ENCODE measurements at regions not wholly inside any gene's neighbourhood (a gene's known extent, or its start where the extent isn't known, plus 50 kb on each side); places are given as distances from the start of the nearest gene placed in this dataset.
"Not testable (repeated sequence)": the region's sequence is repeated elsewhere in the genome, so short reads cannot be mapped to it uniquely, and the experiment has no call there.

DNA sequence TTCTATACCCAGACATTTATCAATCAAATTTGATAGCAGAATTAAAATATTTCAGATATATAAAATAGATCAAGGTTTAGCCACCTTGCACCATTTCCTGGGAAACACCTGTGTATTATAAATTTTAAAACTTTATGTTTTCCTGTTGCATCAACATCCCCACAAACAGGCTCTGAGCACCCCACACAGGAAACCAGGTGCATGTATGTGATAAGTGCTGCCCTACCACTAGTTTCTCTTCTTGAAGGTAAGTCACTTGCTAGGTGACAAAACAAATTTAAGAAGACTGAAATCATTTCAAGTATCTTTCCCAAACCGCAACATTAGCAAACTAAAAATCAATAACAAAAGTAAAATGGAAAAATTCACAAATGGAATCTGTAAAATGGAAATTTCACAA, 496.1 kb upstream of the CCDC54 start:
- no peak for DNase-seq (ENCODE audit: low read depth)

GRCh38 chr3:106882297-106882696, 494.9 kb upstream of the CCDC54 start:
- DNase-seq (ENCODE audit: low read depth) = no peak

DNA sequence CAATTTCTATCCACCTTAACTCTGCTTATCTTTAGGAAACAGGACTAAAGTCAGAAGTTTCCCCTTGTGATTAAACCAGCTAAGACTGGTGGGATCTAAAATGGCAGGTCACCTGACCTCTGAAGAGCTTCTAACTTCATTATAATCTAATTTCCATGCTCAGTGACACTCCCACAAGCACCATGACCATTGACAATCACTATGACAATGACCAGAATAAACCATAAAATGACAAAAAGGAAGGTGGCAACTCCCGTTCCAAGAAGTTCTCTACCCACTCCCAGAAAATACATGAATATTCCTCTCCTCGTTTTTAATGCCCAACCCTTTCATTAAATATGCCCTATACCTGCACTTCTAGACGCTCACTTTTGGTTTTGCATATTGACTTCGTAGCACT, 471.2 kb upstream of the CCDC54 start:
- DNase-seq (ENCODE audit: low read depth) = no peak

GRCh38 chr3:106908181-106908938, 468.9 kb upstream of the CCDC54 start:
- no peak for DNase-seq (ENCODE audit: low read depth)

DNA sequence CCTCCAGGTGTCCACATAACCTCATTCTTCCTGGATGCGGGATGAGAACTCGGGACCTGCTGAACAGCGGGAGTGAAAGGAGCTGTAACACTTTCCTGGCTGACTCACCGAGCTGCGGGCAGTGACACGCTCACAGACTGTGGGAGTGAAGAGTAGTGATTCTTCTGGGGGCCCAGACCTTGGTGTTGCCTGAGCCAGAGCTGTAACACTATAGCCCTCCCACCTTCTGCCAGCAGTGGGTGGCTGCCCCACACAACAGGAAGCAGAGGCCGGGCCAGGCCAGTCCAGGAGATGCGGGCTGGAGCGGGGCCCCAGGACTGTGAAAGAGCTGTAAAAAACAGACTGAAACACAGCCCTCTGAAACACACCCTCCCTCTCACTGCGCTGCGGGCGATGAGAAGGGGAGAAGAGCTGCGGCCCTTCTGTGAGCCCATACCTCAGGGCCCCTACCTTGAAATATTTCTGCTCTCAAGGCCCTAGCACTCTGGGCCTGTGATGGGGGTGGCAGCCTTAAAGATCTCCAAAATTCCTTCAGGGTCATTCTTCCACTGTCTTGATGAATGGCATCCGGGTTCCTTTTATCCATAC, 464.0 kb upstream of the CCDC54 start:
- no peak for DNase-seq (ENCODE audit: low read depth)

DNA sequence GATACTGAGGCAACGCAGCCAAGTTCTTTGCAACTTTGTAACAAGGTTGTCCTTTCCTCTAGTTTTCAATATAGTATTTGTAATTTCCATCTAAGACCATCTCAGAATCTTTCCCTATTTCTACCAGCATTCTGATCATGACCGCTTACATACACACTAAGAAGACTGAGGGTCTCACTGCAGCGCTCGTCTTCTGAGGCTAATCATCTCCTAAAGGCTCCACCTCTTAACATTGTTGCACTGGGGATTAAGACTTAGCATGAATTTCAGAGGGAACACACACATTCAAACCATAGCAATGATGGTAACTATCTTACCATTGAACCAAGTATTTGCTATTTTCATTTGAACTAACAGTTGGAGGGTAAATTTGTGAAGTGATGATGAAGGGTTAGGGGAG, 463.3 kb upstream of the CCDC54 start:
- no peak for DNase-seq (ENCODE audit: low read depth)

- DNase-seq (ENCODE audit: low read depth) = no peak
These were observed 456.6 kb upstream of the CCDC54 start for GRCh38 chr3:106920609-106921008.

GRCh38 chr3:106929081-106929480, 448.2 kb upstream of the CCDC54 start:
- no peak for DNase-seq (ENCODE audit: low read depth)

GRCh38 chr3:106930086-106930485, 447.2 kb upstream of the CCDC54 start:
- DNase-seq (ENCODE audit: low read depth) = no peak

DNA sequence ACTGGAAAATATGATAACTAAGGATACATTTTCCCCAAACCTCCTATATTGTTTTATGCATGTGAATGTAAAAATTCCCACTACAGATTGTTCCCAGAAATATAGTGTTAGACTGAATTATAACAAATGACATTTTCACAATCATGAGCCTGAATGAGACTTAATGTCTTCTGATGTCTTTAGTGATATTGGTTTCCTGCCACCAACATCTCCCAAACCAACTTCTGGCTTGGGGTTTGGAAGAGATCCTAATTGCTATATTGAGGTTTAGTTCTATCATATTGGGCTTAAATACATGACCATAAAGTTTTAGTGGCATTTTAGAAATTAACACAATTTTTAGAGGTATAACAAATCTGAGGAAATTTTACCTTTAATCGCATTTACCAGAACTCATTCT, 445.3 kb upstream of the CCDC54 start:
- no peak for DNase-seq (ENCODE audit: low read depth)

DNA sequence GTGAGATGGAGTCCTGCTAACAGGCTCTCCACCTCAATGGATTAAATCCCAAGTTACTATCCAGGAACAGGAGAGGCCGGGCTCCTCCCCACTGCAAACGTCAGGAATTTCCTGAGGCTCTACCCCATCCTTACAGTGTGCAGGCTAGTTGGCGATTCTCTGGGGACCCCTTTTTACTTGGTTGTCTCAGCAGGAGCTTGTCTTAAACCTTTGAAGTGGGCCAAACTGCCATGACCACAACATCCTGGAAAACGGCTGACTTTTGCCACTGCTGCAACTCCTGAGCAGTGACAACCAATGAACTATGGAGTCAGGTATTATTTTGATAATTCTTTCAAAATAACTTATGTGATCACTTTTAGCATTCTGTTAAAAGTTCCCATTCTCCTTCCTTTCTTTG, 440.9 kb upstream of the CCDC54 start:
- no peak for DNase-seq (ENCODE audit: low read depth)

DNA sequence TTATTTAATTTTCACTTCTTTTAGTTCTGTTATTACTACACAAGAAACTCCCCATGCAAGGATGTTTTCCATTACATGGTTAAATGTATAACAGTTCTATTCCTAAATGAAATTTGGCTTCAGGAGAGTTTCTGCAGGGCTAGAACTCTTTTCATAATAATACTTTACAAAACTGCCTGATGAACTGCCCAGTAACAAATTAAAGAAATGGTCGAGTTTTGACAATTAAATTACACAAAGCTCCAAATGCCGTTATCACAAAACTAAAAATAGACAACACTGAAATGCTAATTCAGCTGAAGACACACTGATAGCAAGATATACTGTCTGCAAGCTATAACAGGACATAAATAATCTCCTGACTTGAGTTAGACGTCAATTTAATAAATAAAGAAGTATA, 435.2 kb upstream of the CCDC54 start:
- no peak for DNase-seq (ENCODE audit: low read depth)

DNA sequence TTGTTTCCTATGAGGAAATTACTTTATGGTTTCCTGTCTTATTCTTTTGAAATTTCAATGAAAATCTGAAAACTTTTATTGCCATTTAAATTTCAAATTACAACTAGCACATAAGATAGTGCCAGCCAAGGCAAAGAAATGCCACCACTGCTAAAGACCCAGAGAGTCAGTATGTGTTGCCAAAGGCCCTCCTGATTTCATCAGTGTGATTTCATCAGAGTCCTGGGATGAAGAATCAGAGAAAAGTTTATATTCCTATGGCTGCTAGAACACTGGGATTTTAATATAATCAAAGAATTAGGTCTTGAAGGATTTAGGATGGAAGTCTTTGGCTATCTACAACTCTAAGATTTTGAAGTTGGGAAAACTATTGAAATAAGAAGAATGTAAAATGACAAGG, 434.2 kb upstream of the CCDC54 start:
- DNase-seq (ENCODE audit: low read depth) = no peak

- DNase-seq (ENCODE audit: low read depth) = no peak
These were observed 431.8 kb upstream of the CCDC54 start for GRCh38 chr3:106945435-106945834.

DNA sequence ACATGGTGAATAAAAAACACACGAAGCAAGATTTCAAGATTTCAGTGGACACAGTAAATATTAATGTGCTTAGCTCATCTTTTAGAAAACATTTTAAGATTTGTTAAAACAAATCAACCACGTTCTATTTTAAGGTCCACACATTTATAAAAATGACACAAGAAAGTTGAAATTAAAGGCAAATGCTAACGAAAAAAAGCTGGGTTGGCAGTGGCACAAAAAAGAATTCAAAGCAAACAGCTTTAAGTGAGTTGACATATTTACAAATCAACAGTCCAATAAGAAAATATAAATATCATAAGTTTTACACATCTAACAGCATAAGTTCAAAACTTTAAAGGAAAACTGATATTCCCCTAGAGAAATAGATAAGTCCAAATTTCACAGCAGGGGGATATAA, 430.4 kb upstream of the CCDC54 start:
- DNase-seq (ENCODE audit: low read depth) = no peak

DNA sequence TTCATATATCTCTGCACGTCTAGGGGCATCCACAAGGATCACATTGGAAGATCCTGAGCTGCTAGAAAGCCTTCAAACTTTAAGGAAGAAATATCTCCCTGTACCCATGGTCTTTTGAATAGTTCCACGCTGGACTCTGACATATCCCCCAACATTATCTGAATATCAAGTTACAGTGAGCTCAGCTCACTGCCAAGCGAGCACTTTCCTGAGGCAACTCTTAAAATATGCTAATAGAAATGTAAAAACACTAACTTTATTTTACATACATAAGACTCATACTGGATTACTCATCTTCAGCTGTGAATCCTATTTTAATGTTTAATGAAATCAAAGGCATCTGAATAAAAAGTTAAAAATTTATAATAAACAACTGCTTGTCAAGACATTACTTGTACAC, 420.2 kb upstream of the CCDC54 start:
- DNase-seq (ENCODE audit: low read depth) = no peak

DNA sequence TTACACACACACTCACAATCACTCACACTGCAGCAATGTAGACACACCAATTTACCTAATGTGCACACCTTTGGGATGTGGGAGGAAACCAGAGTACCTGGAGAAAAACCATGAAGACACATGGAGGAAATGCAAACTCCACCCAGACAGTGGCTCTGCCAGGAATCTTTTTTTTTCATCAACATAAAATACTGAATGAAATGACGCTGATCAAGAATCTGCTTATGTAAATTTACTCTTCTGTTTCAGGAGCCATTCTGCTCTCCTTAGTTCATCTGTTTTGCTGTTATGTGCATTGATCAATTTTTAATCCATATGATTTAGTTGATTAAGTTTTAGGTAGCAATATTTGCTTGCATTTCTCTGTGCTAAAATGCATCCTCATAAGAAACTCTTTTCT, 414.2 kb upstream of the CCDC54 start:
- no peak for DNase-seq (ENCODE audit: low read depth)

- DNase-seq (ENCODE audit: low read depth) = no peak
These were observed 413.8 kb upstream of the CCDC54 start for GRCh38 chr3:106963442-106963841.

- no peak for DNase-seq (ENCODE audit: low read depth)
These were observed 411.9 kb upstream of the CCDC54 start for GRCh38 chr3:106965307-106965706.

GRCh38 chr3:106969596-106969995, 407.6 kb upstream of the CCDC54 start:
- DNase-seq (ENCODE audit: low read depth) = no peak

- no peak for DNase-seq (ENCODE audit: low read depth)
These were observed 395.8 kb upstream of the CCDC54 start for GRCh38 chr3:106981392-106981791.

GRCh38 chr3:106985721-106986120, 391.5 kb upstream of the CCDC54 start:
- DNase-seq (ENCODE audit: low read depth) = no peak

DNA sequence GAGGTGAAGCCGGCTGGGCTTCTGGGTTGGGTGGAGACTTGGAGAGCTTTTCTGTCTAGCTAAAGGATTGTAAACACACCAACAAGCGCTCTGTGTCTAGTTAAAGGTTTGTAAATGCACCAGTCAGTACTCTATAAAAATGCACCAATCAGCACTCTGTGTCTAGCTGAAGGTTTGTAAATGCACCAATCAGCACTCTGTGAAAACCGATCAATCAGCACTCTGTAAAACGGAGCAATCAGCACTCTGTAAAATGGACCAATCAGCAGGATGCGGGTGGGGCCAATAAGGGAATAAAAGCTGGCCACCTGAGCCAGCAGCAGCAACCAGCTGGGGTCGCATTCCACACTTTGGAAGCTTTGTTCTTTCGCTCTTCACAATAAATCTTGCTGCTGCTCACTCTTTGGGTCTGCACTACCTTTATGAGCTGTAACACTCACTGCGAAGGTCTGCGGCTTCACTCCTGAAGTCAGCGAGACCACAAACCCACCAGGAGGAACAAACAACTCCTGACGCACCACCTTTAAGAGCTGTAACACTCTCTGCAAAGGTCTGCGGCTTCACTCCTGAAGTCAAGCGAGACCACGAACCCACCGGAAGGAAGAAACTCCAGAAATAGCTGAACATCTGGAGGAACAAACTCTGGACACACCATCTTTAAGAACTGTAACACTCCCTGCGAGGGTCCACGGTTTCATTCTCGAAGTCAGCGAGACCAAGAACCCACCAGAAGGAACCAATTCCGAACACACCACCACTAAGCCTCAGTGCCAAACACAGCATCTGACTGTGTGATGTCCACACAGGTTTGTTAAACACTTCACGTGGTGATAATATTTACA, 378.2 kb upstream of the CCDC54 start:
- DNase-seq (ENCODE audit: low read depth) = not testable (repeated sequence)

Measured in T-helper 22 cell (primary cell).